ENCODE measurements at regions not wholly inside any gene's neighbourhood (a gene's known extent, or its start where the extent isn't known, plus 50 kb on each side); places are given as distances from the start of the nearest gene placed in this dataset.
"Not testable (repeated sequence)": the region's sequence is repeated elsewhere in the genome, so short reads cannot be mapped to it uniquely, and the experiment has no call there.

DNA sequence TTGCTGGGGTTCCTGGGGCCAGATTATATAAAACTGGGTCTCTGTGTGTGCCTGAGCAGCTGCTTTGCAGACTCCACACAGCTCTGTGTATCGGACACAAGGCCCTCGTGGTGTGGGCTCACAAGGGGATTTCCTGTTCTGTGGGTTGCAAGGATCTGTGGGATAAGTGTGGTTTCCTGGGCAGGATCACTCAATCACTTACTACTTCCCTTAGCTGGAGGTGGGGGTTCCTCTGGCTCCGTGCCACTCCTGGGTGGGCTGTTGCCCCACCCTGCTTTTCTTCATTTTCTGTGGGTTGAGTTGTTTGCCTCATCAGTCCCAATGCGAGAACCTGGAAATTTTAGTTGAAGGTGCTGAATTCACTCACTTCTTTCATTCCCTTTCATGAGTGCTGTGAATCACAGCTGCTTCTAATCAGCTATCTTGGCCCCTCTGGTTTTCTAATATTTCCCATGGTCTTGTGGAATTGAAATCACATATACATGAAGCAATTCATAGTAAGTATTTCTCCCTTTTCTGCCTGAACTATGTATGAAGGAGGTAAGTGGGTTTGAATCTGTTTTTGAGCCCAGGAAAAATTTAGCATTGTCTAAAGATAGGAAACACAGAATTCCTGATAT lies 196.3 kb downstream of the DCDC2C start:
- no peak for TF ChIP-seq POLR2A (IDR thresholded peaks at IDR 0.05)
- TF ChIP-seq, protein P1, sequence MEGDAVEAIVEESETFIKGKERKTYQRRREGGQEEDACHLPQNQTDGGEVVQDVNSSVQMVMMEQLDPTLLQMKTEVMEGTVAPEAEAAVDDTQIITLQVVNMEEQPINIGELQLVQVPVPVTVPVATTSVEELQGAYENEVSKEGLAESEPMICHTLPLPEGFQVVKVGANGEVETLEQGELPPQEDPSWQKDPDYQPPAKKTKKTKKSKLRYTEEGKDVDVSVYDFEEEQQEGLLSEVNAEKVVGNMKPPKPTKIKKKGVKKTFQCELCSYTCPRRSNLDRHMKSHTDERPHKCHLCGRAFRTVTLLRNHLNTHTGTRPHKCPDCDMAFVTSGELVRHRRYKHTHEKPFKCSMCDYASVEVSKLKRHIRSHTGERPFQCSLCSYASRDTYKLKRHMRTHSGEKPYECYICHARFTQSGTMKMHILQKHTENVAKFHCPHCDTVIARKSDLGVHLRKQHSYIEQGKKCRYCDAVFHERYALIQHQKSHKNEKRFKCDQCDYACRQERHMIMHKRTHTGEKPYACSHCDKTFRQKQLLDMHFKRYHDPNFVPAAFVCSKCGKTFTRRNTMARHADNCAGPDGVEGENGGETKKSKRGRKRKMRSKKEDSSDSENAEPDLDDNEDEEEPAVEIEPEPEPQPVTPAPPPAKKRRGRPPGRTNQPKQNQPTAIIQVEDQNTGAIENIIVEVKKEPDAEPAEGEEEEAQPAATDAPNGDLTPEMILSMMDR (IDR thresholded peaks at IDR 0.05): no peak
- H3K27ac ChIP-seq: no peak overlapping the region
- no peak for DNase-seq
- H3K4me1 ChIP-seq: no peaks in the 10 kb centered on the region
- intact Hi-C loops (cut with DNase I; ENCODE audit: low total_unique reads): no loop called here
- no peak overlapping the region for H3K4me3 ChIP-seq
- H3K9me3 ChIP-seq: no peaks in the 10 kb centered on the region
- WGBS, 2 donors: 62 to 68% methylated on average over 4 of the region's 4 CpGs
- no peaks in the 10 kb centered on the region for H3K36me3 ChIP-seq (ENCODE audit: low read depth, missing control alignments)
- H3K27me3 ChIP-seq: no peaks in the 10 kb centered on the region

DNA sequence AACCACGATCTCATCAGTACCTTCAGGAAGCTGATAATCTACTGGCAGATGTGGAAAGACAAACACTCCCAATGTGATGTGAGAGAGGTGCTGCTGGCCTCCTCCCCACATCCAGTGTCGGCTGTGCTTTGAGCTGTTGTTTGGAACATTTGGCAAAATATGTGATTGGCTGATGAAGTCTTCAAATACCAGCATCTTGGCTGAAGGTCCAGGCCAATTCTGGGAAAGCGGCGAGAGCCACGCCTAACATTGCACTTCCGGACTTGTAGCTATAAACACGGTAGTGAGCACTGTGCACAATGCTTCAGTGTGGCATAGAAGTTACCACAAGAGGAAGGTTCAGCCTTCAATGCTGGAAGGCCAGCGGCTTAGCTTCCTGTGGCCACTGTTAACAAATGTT lies 198.8 kb downstream of the DCDC2C start:
- H3K4me3 ChIP-seq: no peak overlapping the region
- H3K4me1 ChIP-seq: no peaks in the 10 kb centered on the region
- TF ChIP-seq POLR2A (IDR thresholded peaks at IDR 0.05): no peak
- TF ChIP-seq, protein P1 (IDR thresholded peaks at IDR 0.05): no peak
- 86 to 88% methylated on average over 8 of the region's 8 CpGs for WGBS, 2 donors
- no peak overlapping the region for H3K27ac ChIP-seq
- H3K36me3 ChIP-seq (ENCODE audit: low read depth, missing control alignments): no peaks in the 10 kb centered on the region
- no peak for DNase-seq
- H3K9me3 ChIP-seq: no peaks in the 10 kb centered on the region
- H3K27me3 ChIP-seq: no peaks in the 10 kb centered on the region
- intact Hi-C loops (cut with DNase I; ENCODE audit: low total_unique reads): no loop called here

DNA sequence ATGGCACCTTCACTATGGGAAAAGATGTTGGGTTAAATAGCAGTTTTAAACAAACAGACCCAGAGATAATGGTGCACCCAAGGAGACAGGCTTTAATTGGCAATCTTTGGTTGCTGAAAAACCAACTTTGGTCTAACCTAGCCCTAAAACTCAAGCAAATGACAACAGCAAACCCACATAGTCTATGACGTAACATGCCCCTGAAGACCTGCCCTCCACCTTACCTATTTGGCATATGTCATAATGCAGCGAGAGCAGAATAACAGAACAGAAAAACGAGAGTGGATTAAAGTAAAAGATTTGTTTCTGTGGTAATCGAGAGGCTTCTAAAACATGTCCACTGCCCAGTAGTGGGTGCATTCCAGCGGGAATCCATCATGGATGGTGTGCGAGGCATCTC lies 200.7 kb downstream of the DCDC2C start:
- Histone ChIP-seq H3K4me3 (no peak overlapping the region), H3K9me3 (no peaks in the 10 kb centered on the region), H3K36me3 (ENCODE audit: low read depth, missing control alignments) (no peaks in the 10 kb centered on the region), H3K27me3 (no peaks in the 10 kb centered on the region), H3K4me1 (no peaks in the 10 kb centered on the region), H3K27ac (no peak overlapping the region)
- intact Hi-C loops (cut with DNase I; ENCODE audit: low total_unique reads): no loop called here
- DNase-seq: no peak
- 88 to 91% methylated on average over 6 of the region's 6 CpGs for WGBS, 2 donors
- TF ChIP-seq, protein P1 (IDR thresholded peaks at IDR 0.05): no peak
- TF ChIP-seq POLR2A (IDR thresholded peaks at IDR 0.05): no peak

DNA sequence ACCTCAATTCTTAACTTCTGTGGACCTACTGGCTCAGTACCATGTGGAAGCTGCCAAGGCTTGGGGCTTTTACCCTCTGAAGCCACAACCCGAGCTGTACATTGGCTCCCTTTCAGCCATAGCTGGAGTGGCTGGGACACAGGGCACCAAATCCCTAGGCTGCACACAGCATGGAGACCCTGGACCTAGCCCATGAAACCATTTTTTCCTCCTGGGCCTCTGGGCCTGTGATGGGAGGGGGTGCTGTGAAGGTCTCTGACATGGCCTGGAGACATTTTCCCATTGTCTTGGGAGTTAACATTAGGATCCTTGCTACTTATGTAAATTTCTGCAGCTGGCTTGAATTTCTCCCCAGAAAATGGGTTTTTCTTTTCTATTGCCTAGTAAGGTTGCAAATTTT lies 205.1 kb downstream of the DCDC2C start:
- WGBS, 2 donors: 57 to 83% methylated on average over 1 of the region's 1 CpG
- DNase-seq; intact Hi-C loops (cut with DNase I; ENCODE audit: low total_unique reads); H3K27ac ChIP-seq; H3K4me3 ChIP-seq; H3K36me3 ChIP-seq (ENCODE audit: low read depth, missing control alignments); H3K9me3 ChIP-seq; H3K4me1 ChIP-seq; H3K27me3 ChIP-seq: not testable (repeated sequence)

DNA sequence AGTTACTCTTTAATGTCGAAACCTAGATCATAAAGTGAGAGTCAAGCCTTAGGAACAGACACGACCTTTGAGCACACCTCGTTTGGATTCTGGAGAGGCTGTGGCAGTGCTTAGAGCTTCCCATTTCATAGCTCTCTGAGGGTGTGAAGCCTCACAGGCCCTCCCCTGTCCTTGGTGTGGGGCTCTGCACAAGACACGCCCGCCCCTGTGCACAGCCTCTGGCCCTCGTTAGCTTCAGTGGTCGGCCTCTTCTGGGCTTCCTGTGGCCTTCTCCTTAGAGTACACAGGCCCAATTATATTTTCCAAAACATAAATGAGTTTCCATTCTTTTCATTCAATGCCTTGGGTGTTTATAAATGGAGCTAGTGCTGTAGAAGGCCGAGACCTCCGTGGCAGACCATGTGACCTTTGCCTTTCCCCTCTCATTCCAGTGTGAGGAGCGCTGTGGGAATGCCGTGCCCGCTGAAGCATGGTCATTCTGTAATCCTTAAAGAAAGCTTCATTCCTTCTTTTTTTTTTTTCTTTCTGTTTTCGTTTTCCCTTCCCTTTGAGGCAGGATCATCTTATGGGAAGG lies 208.6 kb downstream of the DCDC2C start:
- no peaks in the 10 kb centered on the region for H3K4me1 ChIP-seq
- H3K4me3 ChIP-seq: no peak overlapping the region
- no peaks in the 10 kb centered on the region for H3K27me3 ChIP-seq
- TF ChIP-seq, protein P1 (IDR thresholded peaks at IDR 0.05): no peak
- no peak for TF ChIP-seq POLR2A (IDR thresholded peaks at IDR 0.05)
- 63 to 66% methylated on average over 13 of the region's 13 CpGs for WGBS, 2 donors
- H3K27ac ChIP-seq: no peak overlapping the region
- intact Hi-C loops (cut with DNase I; ENCODE audit: low total_unique reads): no loop called here
- DNase-seq: no peak
- H3K36me3 ChIP-seq (ENCODE audit: low read depth, missing control alignments): no peaks in the 10 kb centered on the region
- no peaks in the 10 kb centered on the region for H3K9me3 ChIP-seq
